HG03575 (cell line): ENCODE measurements at regions not wholly inside any gene's neighbourhood (a gene's known extent, or its start where the extent isn't known, plus 50 kb on each side); places are given as distances from the start of the nearest gene placed in this dataset.

Experiments
- ATAC-seq: cut with Tn5 transposase; IDR thresholded peaks from one replicate; pipeline ENCODE4 v1.9.1; 2021; ENCODE audit not compliant: unreplicated experiment, insufficient number of reproducible peaks, low FRiP score; ENCODE audit errors: extremely low read depth

GRCh38 chr3:55166576-55167555, 239.0 kb upstream of the LRTM1 start:
- no peak for ATAC-seq

GRCh38 chr3:55165704-55166405, 238.0 kb upstream of the LRTM1 start:
- ATAC-seq = no peak

- ATAC-seq = no peak
These were observed 237.4 kb upstream of the LRTM1 start for GRCh38 chr3:55165278-55165677.

GRCh38 chr3:55164876-55165275, 237.0 kb upstream of the LRTM1 start:
- no peak for ATAC-seq

GRCh38 chr3:55164191-55164590, 236.3 kb upstream of the LRTM1 start:
- ATAC-seq = no peak

- ATAC-seq = no peak
These were observed 235.6 kb upstream of the LRTM1 start for GRCh38 chr3:55163421-55163820.

GRCh38 chr3:55162031-55162795, 234.4 kb upstream of the LRTM1 start:
- no peak for ATAC-seq

GRCh38 chr3:55161231-55161630, 233.4 kb upstream of the LRTM1 start:
- ATAC-seq = no peak

GRCh38 chr3:55160241-55160983, 232.6 kb upstream of the LRTM1 start:
- ATAC-seq = peak; percentile 57

- ATAC-seq = no peak
These were observed 231.9 kb upstream of the LRTM1 start for GRCh38 chr3:55159711-55160110.

GRCh38 chr3:55159016-55159415, 231.2 kb upstream of the LRTM1 start:
- no peak for ATAC-seq

GRCh38 chr3:55158345-55158744, 230.5 kb upstream of the LRTM1 start:
- no peak for ATAC-seq

GRCh38 chr3:55157731-55158130, 229.9 kb upstream of the LRTM1 start:
- no peak for ATAC-seq

GRCh38 chr3:55156851-55157650, 229.2 kb upstream of the LRTM1 start:
- no peak for ATAC-seq

GRCh38 chr3:55147856-55148720, 220.2 kb upstream of the LRTM1 start:
- no peak for ATAC-seq

GRCh38 chr3:55147406-55147805, 219.5 kb upstream of the LRTM1 start:
- ATAC-seq = no peak

- no peak for ATAC-seq
These were observed 218.4 kb upstream of the LRTM1 start for GRCh38 chr3:55146216-55146615.
